ENCODE measurements at regions not wholly inside any gene's neighbourhood (a gene's known extent, or its start where the extent isn't known, plus 50 kb on each side); places are given as distances from the start of the nearest gene placed in this dataset.
"Not testable (repeated sequence)": the region's sequence is repeated elsewhere in the genome, so short reads cannot be mapped to it uniquely, and the experiment has no call there.

DNA sequence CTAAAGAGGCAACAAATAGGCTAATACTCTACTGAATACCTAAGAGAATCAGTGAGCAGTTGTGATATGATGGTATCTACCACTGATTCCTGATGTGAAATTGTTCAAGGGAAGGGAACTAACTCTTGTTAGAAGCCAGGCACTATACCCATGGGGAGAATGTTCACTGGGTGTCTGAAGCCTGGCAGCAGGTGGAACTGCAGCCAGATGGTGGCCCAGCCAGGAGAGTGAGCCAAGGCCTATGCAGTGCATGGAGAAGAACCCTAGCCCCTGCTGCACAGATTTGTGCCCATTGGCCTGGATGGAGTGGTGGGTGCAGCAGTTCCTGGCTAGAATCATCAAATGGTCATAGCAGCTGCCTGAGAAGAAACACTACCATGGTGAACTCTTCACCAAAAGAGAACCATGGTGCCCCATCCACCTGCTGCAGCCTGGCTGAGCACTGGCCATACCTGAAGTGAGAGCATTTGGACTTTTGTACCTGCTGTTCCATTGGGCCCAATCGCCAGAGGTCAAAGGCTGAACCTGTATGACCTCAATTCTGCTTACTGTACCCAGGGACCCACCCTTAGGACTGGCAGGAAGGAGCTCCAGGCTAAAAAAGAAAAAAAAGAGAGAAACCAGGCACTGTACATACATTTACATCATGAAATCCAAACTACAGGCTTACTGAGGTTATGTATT, 118.8 kb upstream of the IVNS1ABP start:
- H3K4me3 ChIP-seq (ENCODE audit: low read length) = no peak overlapping the region
- no peaks in the 10 kb centered on the region for H3K27me3 ChIP-seq (ENCODE audit: low read length)
- no peaks in the 10 kb centered on the region for H3K79me2 ChIP-seq (ENCODE audit: low read length)
- H3K4me1 ChIP-seq (ENCODE audit: low read length) = peaks cover 5% of the 10 kb centered on the region; the same call in 1 of the 2 replicates
- H3K4me2 ChIP-seq (ENCODE audit: low read depth, low read length, poor library complexity, severe bottlenecking) = no peak overlapping the region
- no peaks in the 10 kb centered on the region for H3K9me2 ChIP-seq (replicated peaks; ENCODE audit: insufficient read depth, low read length)
- no peak overlapping the region for H3K9ac ChIP-seq (ENCODE audit: low read length)
- no peak overlapping the region for H3K27ac ChIP-seq (ENCODE audit: low read length)
- no peaks in the 10 kb centered on the region for H3K36me3 ChIP-seq (ENCODE audit: insufficient read depth, low read length)
- H4K20me1 ChIP-seq (ENCODE audit: insufficient read depth, low read depth, low read length) = no peaks in the 10 kb centered on the region
- no peaks in the 10 kb centered on the region for H3K9me3 ChIP-seq (ENCODE audit: low read length)
- DNase-seq = no peak
- no peak overlapping the region for H2AFZ ChIP-seq (ENCODE audit: low read length)

DNA sequence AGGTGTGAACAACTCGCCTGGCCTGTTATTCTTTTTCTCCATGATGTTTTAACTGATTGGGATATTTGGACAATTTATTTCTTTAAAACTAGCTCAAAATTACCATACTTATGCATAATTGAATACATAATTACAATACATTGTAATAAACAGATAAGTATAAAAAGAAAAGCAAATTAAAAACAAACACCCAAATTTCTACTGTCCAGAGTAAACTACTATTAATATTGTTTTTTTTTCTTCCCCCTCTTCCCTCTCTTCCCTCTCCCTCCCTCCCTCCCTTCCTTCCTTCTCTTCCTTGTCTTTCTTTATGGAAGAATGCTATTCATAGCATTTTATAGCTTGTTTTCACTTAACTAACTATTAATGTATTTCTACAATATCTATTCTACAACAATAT, 117.7 kb upstream of the IVNS1ABP start:
- H3K4me1 ChIP-seq (ENCODE audit: low read length) = peaks cover 5% of the 10 kb centered on the region; the same call in 1 of the 2 replicates
- no peaks in the 10 kb centered on the region for H4K20me1 ChIP-seq (ENCODE audit: insufficient read depth, low read depth, low read length)
- H3K9me2 ChIP-seq (replicated peaks; ENCODE audit: insufficient read depth, low read length) = no peaks in the 10 kb centered on the region
- no peaks in the 10 kb centered on the region for H3K27me3 ChIP-seq (ENCODE audit: low read length)
- H3K4me3 ChIP-seq (ENCODE audit: low read length) = no peak overlapping the region
- DNase-seq = no peak
- no peak overlapping the region for H2AFZ ChIP-seq (ENCODE audit: low read length)
- no peak overlapping the region for H3K27ac ChIP-seq (ENCODE audit: low read length)
- no peak overlapping the region for H3K9ac ChIP-seq (ENCODE audit: low read length)
- H3K36me3 ChIP-seq (ENCODE audit: insufficient read depth, low read length) = no peaks in the 10 kb centered on the region
- no peaks in the 10 kb centered on the region for H3K9me3 ChIP-seq (ENCODE audit: low read length)
- no peak overlapping the region for H3K4me2 ChIP-seq (ENCODE audit: low read depth, low read length, poor library complexity, severe bottlenecking)
- no peaks in the 10 kb centered on the region for H3K79me2 ChIP-seq (ENCODE audit: low read length)

DNA sequence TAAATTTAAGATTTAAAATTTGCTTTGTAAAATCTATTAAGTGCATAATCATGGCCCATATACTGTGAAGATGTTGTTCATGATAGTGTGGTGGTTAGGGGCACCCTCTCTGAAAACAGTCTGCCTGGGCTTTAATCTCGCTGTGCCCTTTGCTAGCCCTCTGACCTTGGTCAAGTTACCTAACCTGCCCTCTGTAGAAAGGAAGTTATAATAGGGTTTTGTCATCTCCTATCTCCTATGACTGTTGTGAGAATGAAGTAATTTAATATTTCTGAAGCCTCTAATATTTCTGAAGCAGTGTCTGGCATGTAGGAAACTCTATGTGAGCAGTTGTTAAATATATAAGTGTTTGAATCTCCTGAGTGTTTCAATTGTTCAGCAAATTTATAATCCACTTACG, 116.6 kb upstream of the IVNS1ABP start:
- Histone ChIP-seq H4K20me1 (ENCODE audit: insufficient read depth, low read depth, low read length) (no peaks in the 10 kb centered on the region), H3K9ac (ENCODE audit: low read length) (no peak overlapping the region), H3K9me2 (replicated peaks; ENCODE audit: insufficient read depth, low read length) (no peaks in the 10 kb centered on the region), H3K4me3 (ENCODE audit: low read length) (no peak overlapping the region), H3K79me2 (ENCODE audit: low read length) (no peaks in the 10 kb centered on the region), H3K9me3 (ENCODE audit: low read length) (no peaks in the 10 kb centered on the region), H3K27ac (ENCODE audit: low read length) (no peak overlapping the region), H2AFZ (ENCODE audit: low read length) (no peak overlapping the region), H3K4me2 (ENCODE audit: low read depth, low read length, poor library complexity, severe bottlenecking) (no peak overlapping the region), H3K4me1 (ENCODE audit: low read length) (no peaks in the 10 kb centered on the region), H3K36me3 (ENCODE audit: insufficient read depth, low read length) (no peaks in the 10 kb centered on the region), H3K27me3 (ENCODE audit: low read length) (no peaks in the 10 kb centered on the region)
- DNase-seq = no peak

DNA sequence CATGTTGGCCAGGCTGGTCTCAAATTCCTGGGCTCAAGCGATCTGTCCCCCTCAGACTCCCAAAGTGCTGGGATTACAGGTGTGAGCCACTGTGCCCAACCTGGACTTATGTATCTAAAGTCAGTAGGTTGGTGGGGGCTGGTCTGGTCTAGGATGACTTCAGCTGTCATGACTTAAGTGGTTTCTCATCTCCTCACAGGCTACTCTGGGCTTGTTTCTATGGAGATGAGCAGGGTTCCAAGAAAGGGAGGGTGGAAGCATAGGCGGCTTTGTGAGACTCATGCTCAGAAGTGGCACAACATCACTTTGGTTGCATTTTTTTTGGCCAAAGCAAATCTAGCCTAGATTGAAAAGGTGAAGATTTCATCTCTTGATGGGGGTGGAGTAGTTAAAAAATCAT, 115.9 kb upstream of the IVNS1ABP start:
- Histone ChIP-seq H3K9me2 (replicated peaks; ENCODE audit: insufficient read depth, low read length) (no peaks in the 10 kb centered on the region), H3K4me2 (ENCODE audit: low read depth, low read length, poor library complexity, severe bottlenecking) (no peak overlapping the region), H3K4me1 (ENCODE audit: low read length) (no peaks in the 10 kb centered on the region), H3K4me3 (ENCODE audit: low read length) (no peak overlapping the region), H3K79me2 (ENCODE audit: low read length) (no peaks in the 10 kb centered on the region), H2AFZ (ENCODE audit: low read length) (no peak overlapping the region), H3K36me3 (ENCODE audit: insufficient read depth, low read length) (no peaks in the 10 kb centered on the region), H4K20me1 (ENCODE audit: insufficient read depth, low read depth, low read length) (no peaks in the 10 kb centered on the region), H3K27me3 (ENCODE audit: low read length) (no peaks in the 10 kb centered on the region), H3K9me3 (ENCODE audit: low read length) (no peaks in the 10 kb centered on the region), H3K27ac (ENCODE audit: low read length) (no peak overlapping the region), H3K9ac (ENCODE audit: low read length) (no peak overlapping the region)
- no peak for DNase-seq

DNA sequence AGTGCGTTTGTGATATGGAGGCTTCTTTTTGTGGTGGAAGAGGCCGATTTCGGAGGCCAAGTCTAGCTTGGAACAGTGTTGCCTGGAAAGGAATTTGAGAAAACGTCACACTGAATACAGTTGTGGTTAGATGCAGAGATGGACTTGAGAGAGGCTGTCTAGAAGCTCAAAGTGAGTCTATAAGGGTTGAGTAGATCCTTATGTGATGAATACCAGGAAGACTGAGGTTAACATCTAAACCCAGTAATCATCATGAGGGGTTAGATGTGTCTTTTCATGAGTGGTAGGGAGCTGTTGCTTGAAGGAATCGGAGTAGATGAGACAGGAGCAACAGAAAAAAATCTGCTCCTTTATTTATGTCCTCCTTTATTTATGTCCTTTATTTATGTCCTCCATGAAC, 114.6 kb upstream of the IVNS1ABP start:
- Histone ChIP-seq H3K4me2 (ENCODE audit: low read depth, low read length, poor library complexity, severe bottlenecking) (no peak overlapping the region), H2AFZ (ENCODE audit: low read length) (no peak overlapping the region), H3K4me1 (ENCODE audit: low read length) (no peaks in the 10 kb centered on the region), H3K36me3 (ENCODE audit: insufficient read depth, low read length) (no peaks in the 10 kb centered on the region), H3K9me2 (replicated peaks; ENCODE audit: insufficient read depth, low read length) (no peaks in the 10 kb centered on the region), H3K9me3 (ENCODE audit: low read length) (no peaks in the 10 kb centered on the region), H3K79me2 (ENCODE audit: low read length) (no peaks in the 10 kb centered on the region), H4K20me1 (ENCODE audit: insufficient read depth, low read depth, low read length) (no peaks in the 10 kb centered on the region), H3K4me3 (ENCODE audit: low read length) (no peak overlapping the region), H3K27ac (ENCODE audit: low read length) (no peak overlapping the region), H3K27me3 (ENCODE audit: low read length) (no peaks in the 10 kb centered on the region), H3K9ac (ENCODE audit: low read length) (no peak overlapping the region)
- no peak for DNase-seq

DNA sequence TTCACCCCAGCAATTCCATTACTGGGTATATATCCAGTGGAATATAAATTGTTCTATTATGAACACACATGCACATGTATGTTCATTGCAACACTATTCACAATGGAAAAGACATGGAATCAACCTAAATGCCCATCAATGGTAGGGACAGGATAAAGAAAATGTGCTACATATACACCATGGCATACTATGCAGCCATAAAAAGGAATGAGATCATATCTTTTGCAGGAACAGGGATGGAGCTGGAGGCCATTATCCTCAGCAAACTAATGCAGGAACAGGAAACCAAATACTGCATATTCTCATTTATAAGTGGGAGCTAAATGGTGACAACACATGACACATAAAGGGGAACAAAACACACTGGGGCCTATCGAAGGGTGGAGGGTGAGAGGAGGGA, 112.6 kb upstream of the IVNS1ABP start:
- H3K4me3 ChIP-seq (ENCODE audit: low read length); H2AFZ ChIP-seq (ENCODE audit: low read length); H3K9me2 ChIP-seq (replicated peaks; ENCODE audit: insufficient read depth, low read length); H3K4me2 ChIP-seq (ENCODE audit: low read depth, low read length, poor library complexity, severe bottlenecking); H3K36me3 ChIP-seq (ENCODE audit: insufficient read depth, low read length); H3K27me3 ChIP-seq (ENCODE audit: low read length); H3K79me2 ChIP-seq (ENCODE audit: low read length); DNase-seq; H3K9ac ChIP-seq (ENCODE audit: low read length); H3K4me1 ChIP-seq (ENCODE audit: low read length); H3K9me3 ChIP-seq (ENCODE audit: low read length); H4K20me1 ChIP-seq (ENCODE audit: insufficient read depth, low read depth, low read length); H3K27ac ChIP-seq (ENCODE audit: low read length): not testable (repeated sequence)

GRCh38 chr1:185427776-185428175, 110.7 kb upstream of the IVNS1ABP start:
- Histone ChIP-seq H4K20me1 (ENCODE audit: insufficient read depth, low read depth, low read length) (no peaks in the 10 kb centered on the region), H3K4me3 (ENCODE audit: low read length) (no peak overlapping the region), H3K9me3 (ENCODE audit: low read length) (no peaks in the 10 kb centered on the region), H3K79me2 (ENCODE audit: low read length) (no peaks in the 10 kb centered on the region), H3K27ac (ENCODE audit: low read length) (no peak overlapping the region), H3K9ac (ENCODE audit: low read length) (no peak overlapping the region), H3K27me3 (ENCODE audit: low read length) (no peaks in the 10 kb centered on the region; the same call in 1 of the 2 replicates), H3K36me3 (ENCODE audit: insufficient read depth, low read length) (no peaks in the 10 kb centered on the region), H3K4me2 (ENCODE audit: low read depth, low read length, poor library complexity, severe bottlenecking) (no peak overlapping the region), H3K9me2 (replicated peaks; ENCODE audit: insufficient read depth, low read length) (no peaks in the 10 kb centered on the region), H2AFZ (ENCODE audit: low read length) (no peak overlapping the region), H3K4me1 (ENCODE audit: low read length) (no peaks in the 10 kb centered on the region)
- DNase-seq = no peak

- Histone ChIP-seq H3K9me2 (replicated peaks; ENCODE audit: insufficient read depth, low read length) (no peaks in the 10 kb centered on the region), H3K36me3 (ENCODE audit: insufficient read depth, low read length) (no peaks in the 10 kb centered on the region), H3K27me3 (ENCODE audit: low read length) (no peaks in the 10 kb centered on the region; the same call in 1 of the 2 replicates), H2AFZ (ENCODE audit: low read length) (no peak overlapping the region), H3K4me3 (ENCODE audit: low read length) (no peak overlapping the region), H3K9ac (ENCODE audit: low read length) (no peak overlapping the region), H3K27ac (ENCODE audit: low read length) (no peak overlapping the region), H3K79me2 (ENCODE audit: low read length) (no peaks in the 10 kb centered on the region), H4K20me1 (ENCODE audit: insufficient read depth, low read depth, low read length) (no peaks in the 10 kb centered on the region), H3K4me2 (ENCODE audit: low read depth, low read length, poor library complexity, severe bottlenecking) (no peak overlapping the region), H3K4me1 (ENCODE audit: low read length) (no peaks in the 10 kb centered on the region), H3K9me3 (ENCODE audit: low read length) (no peaks in the 10 kb centered on the region)
- no peak for DNase-seq
These were observed 110.2 kb upstream of the IVNS1ABP start for GRCh38 chr1:185427264-185427663.

Measured in Karpas-422 (cell line).